HG03558 (cell line): ENCODE measurements at regions not wholly inside any gene's neighbourhood (a gene's known extent, or its start where the extent isn't known, plus 50 kb on each side); places are given as distances from the start of the nearest gene placed in this dataset.

ENCODE experiments used
- ATAC-seq: cut with Tn5 transposase; IDR thresholded peaks from one replicate; pipeline ENCODE4 v1.9.1; 2021; ENCODE audit warnings: moderate number of reproducible peaks; ENCODE audit not compliant: unreplicated experiment; ENCODE audit errors: extremely low read depth

GRCh38 chr11:116117331-116118137 is 613.3 kb upstream of the CADM1 start:
- ATAC-seq = no peak

GRCh38 chr11:116115801-116116200 is 611.6 kb upstream of the CADM1 start:
- no peak for ATAC-seq

- no peak for ATAC-seq
These were observed 610.0 kb upstream of the CADM1 start for GRCh38 chr11:116114198-116114651.

GRCh38 chr11:116112087-116112935 is 608.1 kb upstream of the CADM1 start:
- no peak for ATAC-seq

- no peak for ATAC-seq
These were observed 607.3 kb upstream of the CADM1 start for GRCh38 chr11:116111546-116111945.

GRCh38 chr11:116110802-116111201 is 606.6 kb upstream of the CADM1 start:
- no peak for ATAC-seq

- ATAC-seq = no peak
These were observed 606.1 kb upstream of the CADM1 start for GRCh38 chr11:116110356-116110755.

GRCh38 chr11:116109228-116109627 is 605.0 kb upstream of the CADM1 start:
- ATAC-seq = no peak

GRCh38 chr11:116108161-116108560 is 603.9 kb upstream of the CADM1 start:
- no peak for ATAC-seq

- ATAC-seq = no peak
These were observed 603.0 kb upstream of the CADM1 start for GRCh38 chr11:116107229-116107628.

GRCh38 chr11:116104498-116105174 is 600.4 kb upstream of the CADM1 start:
- no peak for ATAC-seq

- ATAC-seq = no peak
These were observed 597.7 kb upstream of the CADM1 start for GRCh38 chr11:116101902-116102301.

GRCh38 chr11:116100016-116100415 is 595.8 kb upstream of the CADM1 start:
- no peak for ATAC-seq

- no peak for ATAC-seq
These were observed 595.3 kb upstream of the CADM1 start for GRCh38 chr11:116099541-116099940.

- ATAC-seq = no peak
These were observed 592.2 kb upstream of the CADM1 start for GRCh38 chr11:116096272-116096995.

- ATAC-seq = no peak
These were observed 589.5 kb upstream of the CADM1 start for GRCh38 chr11:116093481-116094270.

GRCh38 chr11:116093065-116093464 is 588.9 kb upstream of the CADM1 start:
- no peak for ATAC-seq

- ATAC-seq = no peak
These were observed 582.2 kb upstream of the CADM1 start for GRCh38 chr11:116086426-116086825.

GRCh38 chr11:116085031-116085635 is 580.9 kb upstream of the CADM1 start:
- ATAC-seq = no peak
